ENCODE measurements at regions not wholly inside any gene's neighbourhood (a gene's known extent, or its start where the extent isn't known, plus 50 kb on each side); places are given as distances from the start of the nearest gene placed in this dataset.
"Not testable (repeated sequence)": the region's sequence is repeated elsewhere in the genome, so short reads cannot be mapped to it uniquely, and the experiment has no call there.

DNA sequence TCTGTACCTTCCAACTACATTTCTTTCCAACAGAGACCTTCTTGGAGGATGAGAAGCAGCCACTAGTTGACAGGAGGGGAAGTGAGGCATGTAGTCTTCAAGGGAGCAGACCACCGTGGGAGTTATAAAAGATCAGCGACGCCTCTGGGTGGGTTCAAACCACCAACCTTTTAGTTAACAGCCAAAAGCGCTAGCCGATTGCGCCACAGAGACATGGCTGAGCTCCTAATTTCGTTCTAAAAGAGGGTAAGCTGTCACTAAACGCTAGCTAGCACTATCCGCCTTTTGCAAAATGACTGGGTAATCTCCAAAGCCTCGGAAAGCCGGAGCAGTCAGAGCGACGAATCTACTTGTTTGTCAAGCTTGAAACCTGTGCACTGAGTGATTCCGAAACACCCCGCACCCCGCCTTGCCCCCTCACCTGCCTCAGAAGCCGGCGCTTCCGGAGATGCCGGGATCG is 135.8 kb downstream of the FAM72B start:
- H3K9ac ChIP-seq (ENCODE audit: low read length); H3K27ac ChIP-seq (ENCODE audit: low read depth, low read length); H3K36me3 ChIP-seq (ENCODE audit: low read length); H3K9me2 ChIP-seq (replicated peaks; ENCODE audit: insufficient read depth, low read length); H4K20me1 ChIP-seq (ENCODE audit: low read depth, low read length); H3K4me3 ChIP-seq (ENCODE audit: insufficient read depth, low read length, poor library complexity, severe bottlenecking); H3K4me2 ChIP-seq (ENCODE audit: low read depth, low read length, poor library complexity, severe bottlenecking); H3F3A ChIP-seq (ENCODE audit: insufficient read depth); H3K79me2 ChIP-seq (ENCODE audit: insufficient read depth, low read length); H2AFZ ChIP-seq (ENCODE audit: low read depth, low read length, severe bottlenecking); H3K27me3 ChIP-seq (ENCODE audit: low read length); H3K9me3 ChIP-seq (ENCODE audit: insufficient read depth, low read length): not testable (repeated sequence)

DNA sequence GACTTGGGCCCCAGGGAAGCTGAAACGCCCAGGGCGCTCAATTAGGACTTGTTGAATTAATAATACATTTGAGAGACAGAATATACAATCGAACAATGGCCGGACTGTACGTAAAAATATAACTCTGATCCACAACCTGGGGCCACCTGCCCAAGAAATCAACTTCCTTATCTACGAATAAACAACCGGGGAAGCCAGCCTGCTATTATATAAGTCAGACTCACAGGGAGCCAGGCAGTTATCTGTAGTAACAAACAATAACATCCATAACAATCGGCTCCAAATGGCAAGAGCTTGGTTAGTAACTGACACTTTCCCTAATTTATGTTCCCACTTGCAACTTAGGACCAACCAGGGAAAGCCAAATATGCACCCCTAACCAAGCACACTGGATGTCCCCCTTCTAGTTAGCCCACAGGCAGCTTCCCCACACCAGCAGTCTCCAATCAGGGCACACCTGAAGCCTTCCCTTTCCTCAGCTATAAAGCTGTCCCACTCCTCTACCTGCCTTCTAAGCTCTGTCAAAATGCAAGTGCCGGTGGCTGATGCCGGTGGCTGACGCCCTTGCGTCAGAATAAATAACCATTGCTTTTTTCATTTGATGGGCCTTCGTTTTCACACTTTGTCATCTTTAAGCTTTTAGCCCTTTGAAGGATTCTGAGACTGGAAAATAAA is 135.2 kb downstream of the FAM72B start:
- H3K4me3 ChIP-seq (ENCODE audit: insufficient read depth, low read length, poor library complexity, severe bottlenecking); H2AFZ ChIP-seq (ENCODE audit: low read depth, low read length, severe bottlenecking); H3K27me3 ChIP-seq (ENCODE audit: low read length); H3F3A ChIP-seq (ENCODE audit: insufficient read depth); H3K9ac ChIP-seq (ENCODE audit: low read length); H3K79me2 ChIP-seq (ENCODE audit: insufficient read depth, low read length); H4K20me1 ChIP-seq (ENCODE audit: low read depth, low read length); H3K27ac ChIP-seq (ENCODE audit: low read depth, low read length); H3K9me2 ChIP-seq (replicated peaks; ENCODE audit: insufficient read depth, low read length); H3K9me3 ChIP-seq (ENCODE audit: insufficient read depth, low read length); H3K4me2 ChIP-seq (ENCODE audit: low read depth, low read length, poor library complexity, severe bottlenecking); H3K36me3 ChIP-seq (ENCODE audit: low read length): not testable (repeated sequence)

DNA sequence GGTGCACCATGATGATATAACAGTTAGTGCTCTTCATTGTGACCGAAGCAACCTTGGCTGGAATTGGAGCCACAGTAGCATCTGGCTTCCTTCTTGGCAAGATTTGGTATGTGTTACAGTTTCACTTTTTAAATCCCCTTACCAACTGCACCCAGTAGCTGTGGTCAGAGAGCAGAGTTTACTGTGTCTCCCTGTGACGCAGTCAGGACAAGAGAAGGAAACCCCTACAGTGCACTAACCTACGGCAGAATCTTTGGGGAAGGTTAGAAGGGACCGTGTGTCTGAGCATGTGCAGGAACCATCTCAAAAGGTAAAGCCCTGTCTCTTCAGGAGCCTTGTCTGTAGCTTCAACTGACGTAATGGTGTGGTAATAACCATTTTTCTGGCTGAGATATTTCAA is 134.0 kb downstream of the FAM72B start:
- H3K4me3 ChIP-seq (ENCODE audit: insufficient read depth, low read length, poor library complexity, severe bottlenecking); H3K4me2 ChIP-seq (ENCODE audit: low read depth, low read length, poor library complexity, severe bottlenecking); H3K27me3 ChIP-seq (ENCODE audit: low read length); H4K20me1 ChIP-seq (ENCODE audit: low read depth, low read length); H3K79me2 ChIP-seq (ENCODE audit: insufficient read depth, low read length); H2AFZ ChIP-seq (ENCODE audit: low read depth, low read length, severe bottlenecking); H3F3A ChIP-seq (ENCODE audit: insufficient read depth); H3K9me3 ChIP-seq (ENCODE audit: insufficient read depth, low read length); H3K27ac ChIP-seq (ENCODE audit: low read depth, low read length); H3K9ac ChIP-seq (ENCODE audit: low read length); H3K9me2 ChIP-seq (replicated peaks; ENCODE audit: insufficient read depth, low read length); H3K36me3 ChIP-seq (ENCODE audit: low read length): not testable (repeated sequence)

DNA sequence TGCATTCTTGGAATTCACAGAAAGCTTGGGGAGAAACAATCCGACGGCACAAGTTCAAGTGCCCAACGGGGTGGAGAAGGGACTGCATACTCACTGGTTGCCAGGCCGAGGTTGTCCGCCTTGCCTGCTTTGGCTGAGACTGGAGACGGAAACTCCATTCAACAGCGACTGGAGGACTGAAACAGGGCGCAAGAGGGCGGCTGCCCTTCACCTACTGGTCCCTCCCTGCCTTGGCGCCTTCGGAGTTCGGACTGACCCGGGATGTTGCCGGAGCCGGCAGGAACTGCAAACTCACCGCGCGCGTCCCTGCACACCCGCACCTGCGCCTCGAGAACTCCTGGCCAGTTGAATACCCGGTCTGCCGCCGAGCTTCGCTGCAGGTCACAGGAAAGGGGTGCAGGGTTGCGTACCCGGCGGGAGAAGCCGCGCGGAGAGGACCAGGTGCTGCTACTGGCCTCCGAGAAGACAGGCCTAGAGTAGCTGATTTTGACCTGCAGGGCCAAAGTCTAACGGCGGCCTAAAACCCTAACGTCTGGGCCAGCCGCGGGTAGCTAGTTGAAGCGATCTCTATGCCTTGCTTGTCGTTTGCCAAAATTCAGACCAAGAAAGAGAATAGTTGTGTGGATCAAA is 132.9 kb downstream of the FAM72B start:
- H4K20me1 ChIP-seq (ENCODE audit: low read depth, low read length); H3K4me3 ChIP-seq (ENCODE audit: insufficient read depth, low read length, poor library complexity, severe bottlenecking); H3K9me3 ChIP-seq (ENCODE audit: insufficient read depth, low read length); H3K4me2 ChIP-seq (ENCODE audit: low read depth, low read length, poor library complexity, severe bottlenecking); H3K9ac ChIP-seq (ENCODE audit: low read length); H3K9me2 ChIP-seq (replicated peaks; ENCODE audit: insufficient read depth, low read length); H2AFZ ChIP-seq (ENCODE audit: low read depth, low read length, severe bottlenecking); H3K27me3 ChIP-seq (ENCODE audit: low read length); H3K79me2 ChIP-seq (ENCODE audit: insufficient read depth, low read length); H3F3A ChIP-seq (ENCODE audit: insufficient read depth); H3K36me3 ChIP-seq (ENCODE audit: low read length); H3K27ac ChIP-seq (ENCODE audit: low read depth, low read length): not testable (repeated sequence)

DNA sequence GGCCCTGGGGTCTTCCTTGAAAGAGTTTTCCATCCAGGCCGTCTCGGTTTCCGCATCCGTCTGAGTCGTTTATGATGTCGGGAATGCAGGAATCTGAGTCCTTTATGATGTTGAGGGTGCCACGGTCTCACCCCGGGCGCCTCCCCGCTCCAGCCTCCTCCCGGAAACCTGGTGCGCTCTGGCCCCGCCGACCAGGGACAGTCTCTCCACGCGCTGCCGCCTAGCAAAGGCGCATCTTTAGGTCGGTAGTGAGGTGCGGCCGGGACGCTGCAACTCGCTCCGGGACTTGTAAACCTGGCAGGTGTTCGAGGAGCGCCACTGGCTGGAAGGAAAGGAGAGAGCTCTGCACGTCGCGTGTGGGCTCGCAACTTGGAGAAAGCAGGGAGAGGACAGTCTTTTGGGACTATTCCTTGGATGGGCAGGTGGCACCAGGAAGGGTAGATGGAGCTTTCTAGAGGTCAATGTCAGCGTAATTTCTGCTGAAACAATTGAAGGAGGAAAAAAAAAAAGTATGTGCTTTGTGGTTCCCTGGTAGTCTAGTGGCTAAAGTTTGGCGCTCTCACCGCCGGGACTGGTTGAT is 132.0 kb downstream of the FAM72B start:
- not testable (repeated sequence) for H4K20me1 ChIP-seq (ENCODE audit: low read depth, low read length); H2AFZ ChIP-seq (ENCODE audit: low read depth, low read length, severe bottlenecking); H3K79me2 ChIP-seq (ENCODE audit: insufficient read depth, low read length); H3K9me3 ChIP-seq (ENCODE audit: insufficient read depth, low read length); H3K36me3 ChIP-seq (ENCODE audit: low read length); H3K27ac ChIP-seq (ENCODE audit: low read depth, low read length); H3F3A ChIP-seq (ENCODE audit: insufficient read depth); H3K9ac ChIP-seq (ENCODE audit: low read length); H3K9me2 ChIP-seq (replicated peaks; ENCODE audit: insufficient read depth, low read length); H3K4me2 ChIP-seq (ENCODE audit: low read depth, low read length, poor library complexity, severe bottlenecking); H3K27me3 ChIP-seq (ENCODE audit: low read length); H3K4me3 ChIP-seq (ENCODE audit: insufficient read depth, low read length, poor library complexity, severe bottlenecking)

DNA sequence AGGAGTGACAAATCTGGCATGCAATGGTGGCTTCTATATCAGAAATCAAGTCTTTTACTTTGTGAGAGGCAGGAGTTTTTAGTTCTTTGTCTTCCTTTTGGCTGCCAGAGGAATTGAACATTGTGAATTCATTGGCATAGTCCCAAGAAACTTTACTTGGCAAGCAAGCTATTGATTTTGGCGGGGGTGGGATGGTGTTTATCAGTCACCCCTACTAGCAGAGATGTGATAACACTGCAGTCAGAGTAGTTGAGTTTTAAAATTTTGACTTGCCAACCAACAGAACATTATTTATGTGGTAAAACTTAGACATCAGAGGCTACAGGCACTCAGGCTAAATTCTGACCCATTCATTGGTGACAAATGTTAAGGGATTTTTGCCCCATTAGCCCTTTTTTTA is 129.2 kb downstream of the FAM72B start:
- H3K36me3 ChIP-seq (ENCODE audit: low read length); H3K79me2 ChIP-seq (ENCODE audit: insufficient read depth, low read length); H3K27me3 ChIP-seq (ENCODE audit: low read length); H2AFZ ChIP-seq (ENCODE audit: low read depth, low read length, severe bottlenecking); H3K9me3 ChIP-seq (ENCODE audit: insufficient read depth, low read length); H3K9ac ChIP-seq (ENCODE audit: low read length); H4K20me1 ChIP-seq (ENCODE audit: low read depth, low read length); H3K9me2 ChIP-seq (replicated peaks; ENCODE audit: insufficient read depth, low read length); H3K4me2 ChIP-seq (ENCODE audit: low read depth, low read length, poor library complexity, severe bottlenecking); H3K27ac ChIP-seq (ENCODE audit: low read depth, low read length); H3F3A ChIP-seq (ENCODE audit: insufficient read depth); H3K4me3 ChIP-seq (ENCODE audit: insufficient read depth, low read length, poor library complexity, severe bottlenecking): not testable (repeated sequence)

DNA sequence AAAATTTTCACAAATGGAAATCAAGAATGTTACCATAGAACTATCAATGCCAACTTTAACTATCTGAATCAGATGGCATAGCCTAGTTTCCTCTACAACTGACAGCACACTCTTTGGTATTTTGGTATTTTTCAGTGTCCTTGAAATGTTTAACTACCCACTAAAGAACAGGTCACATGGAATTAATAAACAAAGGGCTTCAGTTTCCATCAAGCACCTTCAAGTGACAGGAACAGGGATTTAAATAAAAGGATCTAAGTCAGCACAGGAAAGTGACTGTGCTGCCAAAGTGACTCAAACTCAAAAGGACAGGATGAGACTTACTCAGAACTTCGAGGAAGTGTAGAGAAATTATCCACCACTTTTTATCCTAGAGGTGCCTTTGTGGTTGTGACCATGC is 117.2 kb downstream of the FAM72B start:
- not testable (repeated sequence) for H3K9ac ChIP-seq (ENCODE audit: low read length); H3K4me2 ChIP-seq (ENCODE audit: low read depth, low read length, poor library complexity, severe bottlenecking); H3F3A ChIP-seq (ENCODE audit: insufficient read depth); H3K79me2 ChIP-seq (ENCODE audit: insufficient read depth, low read length); H4K20me1 ChIP-seq (ENCODE audit: low read depth, low read length); H3K9me2 ChIP-seq (replicated peaks; ENCODE audit: insufficient read depth, low read length); H3K36me3 ChIP-seq (ENCODE audit: low read length); H3K4me3 ChIP-seq (ENCODE audit: insufficient read depth, low read length, poor library complexity, severe bottlenecking); H2AFZ ChIP-seq (ENCODE audit: low read depth, low read length, severe bottlenecking); H3K27ac ChIP-seq (ENCODE audit: low read depth, low read length); H3K9me3 ChIP-seq (ENCODE audit: insufficient read depth, low read length); H3K27me3 ChIP-seq (ENCODE audit: low read length)

DNA sequence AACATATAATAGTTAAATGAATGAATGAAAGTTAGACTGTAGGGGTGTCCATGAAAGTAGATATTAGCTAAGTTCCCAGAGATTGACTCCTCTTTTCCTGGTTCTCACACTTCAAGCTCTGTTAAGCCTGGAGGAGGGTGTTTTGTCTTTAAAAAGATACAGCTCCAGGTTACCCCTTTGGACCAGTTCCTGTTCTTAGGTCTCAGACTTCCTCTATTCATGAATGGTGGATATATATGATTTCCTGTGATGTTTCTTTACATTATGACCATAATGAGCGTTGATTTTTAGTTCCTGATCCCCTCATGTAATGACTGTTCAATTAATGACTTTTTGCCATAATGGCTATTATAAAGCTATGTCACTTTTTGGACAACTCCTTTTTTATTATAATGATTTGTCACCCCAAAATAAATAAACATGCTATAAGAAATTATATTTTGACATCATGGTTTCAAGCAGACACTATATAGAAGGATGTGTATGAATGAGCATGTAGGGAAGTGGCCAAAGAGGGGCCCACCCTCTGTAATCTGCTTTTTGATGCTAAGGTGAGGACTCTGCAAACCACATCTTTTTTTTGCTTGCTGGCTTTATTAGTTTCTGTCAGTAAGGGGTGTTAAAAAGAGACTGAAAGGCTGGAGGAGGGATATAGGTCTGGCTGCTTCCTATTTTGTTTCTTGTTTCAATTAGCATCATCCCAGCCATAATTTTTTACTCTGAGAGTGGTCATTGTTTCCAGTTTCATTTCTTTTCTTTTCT is 115.2 kb downstream of the FAM72B start:
- not testable (repeated sequence) for H3K4me2 ChIP-seq (ENCODE audit: low read depth, low read length, poor library complexity, severe bottlenecking); H3F3A ChIP-seq (ENCODE audit: insufficient read depth); H3K4me3 ChIP-seq (ENCODE audit: insufficient read depth, low read length, poor library complexity, severe bottlenecking); H3K9ac ChIP-seq (ENCODE audit: low read length); H3K9me2 ChIP-seq (replicated peaks; ENCODE audit: insufficient read depth, low read length); H3K36me3 ChIP-seq (ENCODE audit: low read length); H3K27me3 ChIP-seq (ENCODE audit: low read length); H2AFZ ChIP-seq (ENCODE audit: low read depth, low read length, severe bottlenecking); H3K79me2 ChIP-seq (ENCODE audit: insufficient read depth, low read length); H3K9me3 ChIP-seq (ENCODE audit: insufficient read depth, low read length); H4K20me1 ChIP-seq (ENCODE audit: low read depth, low read length); H3K27ac ChIP-seq (ENCODE audit: low read depth, low read length)
